Upper lobe of left lung (tissue), 6 donors: ENCODE measurements at regions not wholly inside any gene's neighbourhood (a gene's known extent, or its start where the extent isn't known, plus 50 kb on each side); places are given as distances from the start of the nearest gene placed in this dataset.

Experiments used
- ATAC-seq, 2 donors: fragments of 200-7000 bp; cut with Tn5 transposase; one replicate each; pipeline ENCODE4 v1.9.1; 2022; ENCODE audit warnings: mild to moderate bottlenecking in 2 of 2, moderate library complexity in 2 of 2; ENCODE audit not compliant: low FRiP score in 2 of 2
- DNase-seq, 2 donors: peaks; one replicate each; pipeline ENCODE4 v3.0.0-alpha.2; 2019 to 2020
- H3K27ac ChIP-seq, 4 donors: fragments of 200-600 bp; sonication (generic); one replicate each; pipeline ENCODE4 v1.5.1; 2016 to 2019
- H3K27me3 ChIP-seq, 4 donors: fragments of 200-600 bp; sonication (generic); one replicate each; pipeline ENCODE4 v1.5.1; 2017 to 2019
- H3K36me3 ChIP-seq, 4 donors: fragments of 200-600 bp; sonication (generic); one replicate each; pipeline ENCODE4 v1.5.1; 2016 to 2019
- H3K4me1 ChIP-seq, 4 donors: fragments of 200-600 bp; sonication (generic); one replicate each; pipeline ENCODE4 v1.5.1; 2018 to 2019
- H3K4me3 ChIP-seq, 4 donors: fragments of 200-600 bp; sonication (generic); one replicate each; pipeline ENCODE4 v1.5.1; 2017 to 2019; ENCODE audit warnings: mild to moderate bottlenecking in 2 of 4, moderate library complexity in 1 of 4
- H3K9me3 ChIP-seq, 4 donors: fragments of 200-600 bp; sonication (generic); one replicate each; pipeline ENCODE4 v1.5.1; 2018 to 2019
- EP300 ChIP-seq, 4 donors: sonication (generic); formaldehyde crosslinking; IDR thresholded peaks; one replicate each; pipeline ENCODE4 v1.5.1; 2017; ENCODE audit warnings: antibody characterized with exemption in 4 of 4, control low read depth in 2 of 4
- POLR2A ChIP-seq, 4 donors: fragments of 450-650 bp; IDR thresholded peaks; one replicate each; pipeline ENCODE4 v1.5.1; 2016 to 2017; ENCODE audit warnings: antibody characterized with exemption in 4 of 4, mild to moderate bottlenecking in 2 of 4
- POLR2AphosphoS5 ChIP-seq, 2 donors: sonication (generic); formaldehyde crosslinking; IDR thresholded peaks; one replicate each; pipeline ENCODE4 v1.5.1; 2017; ENCODE audit warnings: antibody characterized with exemption in 2 of 2
- WGBS, 2 donors: methylation state at CpG; one replicate each; pipeline ENCODE4 v1.1.5; 2017 to 2018; 5-methylcytosine and 5-hydroxymethylcytosine counted together
- TF ChIP-seq, protein P1 (sequence below), 6 experiments: fragments of 450-650 bp in 4 of 6; fragments of 200-600 bp in 2 of 6; sonication (generic) in 2 of 6; IDR thresholded peaks; one replicate each; pipeline ENCODE4 v1.5.1; 2016 to 2019; ENCODE audit warnings: antibody characterized with exemption in 6 of 6
- donor health status: DM: no; HTN: no; CAD: no; lungs with moderate emphysema.
- donor health status: DM: no; HTN: yes; CAD: no; lungs with severe emphysema.

DNA sequence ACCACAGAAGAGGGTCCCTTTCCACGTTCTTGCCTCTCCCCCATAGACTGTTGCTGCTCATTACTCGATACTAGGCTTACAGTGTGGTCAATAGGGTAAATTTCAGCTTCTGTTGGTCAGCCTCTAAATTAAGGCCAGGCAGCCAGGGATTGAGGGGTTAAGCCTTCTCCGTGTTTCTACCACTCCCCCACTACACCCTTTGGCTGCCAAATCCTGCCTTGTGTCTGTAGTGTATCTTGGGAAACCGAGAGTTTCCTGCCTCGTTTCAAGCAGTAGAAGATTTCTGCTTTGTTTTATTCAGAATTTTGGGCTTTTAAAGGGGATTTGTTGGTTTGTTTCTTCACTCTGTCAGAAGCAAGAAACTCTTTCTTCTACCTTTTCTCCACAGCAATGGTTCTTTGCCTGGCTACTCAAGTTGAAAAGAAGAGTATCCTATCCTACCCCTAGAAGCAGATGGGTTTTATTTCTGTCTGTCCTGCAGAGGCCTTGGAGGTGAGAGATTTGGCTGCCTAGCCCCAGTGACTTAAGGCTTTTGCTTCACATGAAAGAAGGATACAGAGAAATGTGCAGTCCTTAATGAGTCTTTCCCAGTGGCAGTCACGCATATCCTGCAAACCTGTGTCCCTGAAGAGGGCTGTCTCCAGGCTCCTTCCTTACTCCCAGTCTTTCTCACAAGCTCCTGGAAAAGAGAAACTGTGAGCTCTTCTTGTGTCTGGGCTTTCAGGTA lies 261.5 kb upstream of the TANK start:
- ATAC-seq (no peak), DNase-seq (no peak)
- no peaks in the 10 kb centered on the region for H3K36me3 ChIP-seq
- 68 to 74% methylated on average over 6 of the region's 6 CpGs for WGBS, 2 donors
- H3K4me3 ChIP-seq: no peak overlapping the region
- H3K4me1 ChIP-seq: no peaks in the 10 kb centered on the region
- no peak overlapping the region for H3K27ac ChIP-seq
- no peaks in the 10 kb centered on the region for H3K27me3 ChIP-seq
- TF ChIP-seq EP300 (IDR thresholded peaks at IDR 0.05) (no peak), POLR2AphosphoS5 (IDR thresholded peaks at IDR 0.05) (no peak), POLR2A (IDR thresholded peaks at IDR 0.05) (no peak)
- TF ChIP-seq, protein P1, sequence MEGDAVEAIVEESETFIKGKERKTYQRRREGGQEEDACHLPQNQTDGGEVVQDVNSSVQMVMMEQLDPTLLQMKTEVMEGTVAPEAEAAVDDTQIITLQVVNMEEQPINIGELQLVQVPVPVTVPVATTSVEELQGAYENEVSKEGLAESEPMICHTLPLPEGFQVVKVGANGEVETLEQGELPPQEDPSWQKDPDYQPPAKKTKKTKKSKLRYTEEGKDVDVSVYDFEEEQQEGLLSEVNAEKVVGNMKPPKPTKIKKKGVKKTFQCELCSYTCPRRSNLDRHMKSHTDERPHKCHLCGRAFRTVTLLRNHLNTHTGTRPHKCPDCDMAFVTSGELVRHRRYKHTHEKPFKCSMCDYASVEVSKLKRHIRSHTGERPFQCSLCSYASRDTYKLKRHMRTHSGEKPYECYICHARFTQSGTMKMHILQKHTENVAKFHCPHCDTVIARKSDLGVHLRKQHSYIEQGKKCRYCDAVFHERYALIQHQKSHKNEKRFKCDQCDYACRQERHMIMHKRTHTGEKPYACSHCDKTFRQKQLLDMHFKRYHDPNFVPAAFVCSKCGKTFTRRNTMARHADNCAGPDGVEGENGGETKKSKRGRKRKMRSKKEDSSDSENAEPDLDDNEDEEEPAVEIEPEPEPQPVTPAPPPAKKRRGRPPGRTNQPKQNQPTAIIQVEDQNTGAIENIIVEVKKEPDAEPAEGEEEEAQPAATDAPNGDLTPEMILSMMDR (IDR thresholded peaks at IDR 0.05): no peak
- H3K9me3 ChIP-seq: no peaks in the 10 kb centered on the region

DNA sequence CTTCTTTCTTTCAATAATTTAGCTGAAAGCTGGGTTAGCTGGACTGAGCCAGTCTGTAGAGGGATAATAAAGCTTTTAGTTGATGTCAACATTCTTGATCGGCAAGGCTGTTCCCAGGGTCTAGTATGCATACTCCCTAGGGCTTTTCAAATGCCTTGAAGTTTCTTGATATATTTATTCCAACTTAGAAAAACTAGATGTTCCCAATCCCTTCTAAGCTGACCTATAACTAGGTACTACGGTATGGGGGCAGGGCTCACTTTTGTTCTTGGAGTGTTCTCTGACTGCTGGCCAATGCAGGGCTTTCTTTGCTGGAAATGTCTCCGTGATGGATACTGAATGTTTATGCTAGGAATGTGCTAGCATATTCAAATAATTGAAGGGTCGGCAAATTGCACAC lies 258.6 kb upstream of the TANK start:
- Histone ChIP-seq H3K4me3 (no peak overlapping the region), H3K27me3 (no peaks in the 10 kb centered on the region), H3K36me3 (no peaks in the 10 kb centered on the region), H3K27ac (no peak overlapping the region), H3K4me1 (no peaks in the 10 kb centered on the region), H3K9me3 (no peaks in the 10 kb centered on the region)
- no peak for TF ChIP-seq EP300 (IDR thresholded peaks at IDR 0.05)
- TF ChIP-seq POLR2AphosphoS5 (IDR thresholded peaks at IDR 0.05): no peak
- TF ChIP-seq POLR2A (IDR thresholded peaks at IDR 0.05): no peak
- TF ChIP-seq, protein P1 (IDR thresholded peaks at IDR 0.05): no peak
- 41 to 48% methylated on average over 4 of the region's 4 CpGs for WGBS, 2 donors
- ATAC-seq (no peak), DNase-seq (peak in 1 of 2 donors; percentile 23)

DNA sequence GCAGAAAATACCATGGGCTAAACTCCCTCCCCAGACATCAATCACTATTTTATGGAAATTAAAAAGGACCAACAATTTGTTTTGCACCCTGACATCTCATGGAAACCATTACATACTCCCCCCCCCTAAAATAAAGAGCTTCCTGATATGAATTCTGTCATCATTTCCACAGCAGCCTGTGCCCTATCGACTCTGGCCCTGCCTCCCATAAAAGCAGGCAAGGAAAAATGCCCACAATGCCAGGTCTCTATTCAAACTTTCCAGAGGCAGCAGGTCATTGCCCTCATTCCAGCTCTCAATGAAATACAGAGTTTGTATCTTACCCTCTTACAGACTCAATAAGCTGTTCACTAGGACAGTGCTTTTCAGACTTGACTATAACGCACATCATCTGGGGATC lies 254.4 kb upstream of the TANK start:
- Histone ChIP-seq H3K36me3 (no peaks in the 10 kb centered on the region), H3K4me1 (peaks cover 0 to 8% (median 4%) of the 10 kb centered on the region in 4 donors), H3K4me3 (no peak overlapping the region), H3K27me3 (no peaks in the 10 kb centered on the region), H3K27ac (no peak overlapping the region), H3K9me3 (no peaks in the 10 kb centered on the region)
- 91 to 96% methylated on average over 2 of the region's 2 CpGs for WGBS, 2 donors
- no peak for DNase-seq
- ATAC-seq: no peak
- TF ChIP-seq POLR2A (IDR thresholded peaks at IDR 0.05) (no peak), POLR2AphosphoS5 (IDR thresholded peaks at IDR 0.05) (no peak), EP300 (IDR thresholded peaks at IDR 0.05) (no peak)
- TF ChIP-seq, protein P1 (IDR thresholded peaks at IDR 0.05): no peak

DNA sequence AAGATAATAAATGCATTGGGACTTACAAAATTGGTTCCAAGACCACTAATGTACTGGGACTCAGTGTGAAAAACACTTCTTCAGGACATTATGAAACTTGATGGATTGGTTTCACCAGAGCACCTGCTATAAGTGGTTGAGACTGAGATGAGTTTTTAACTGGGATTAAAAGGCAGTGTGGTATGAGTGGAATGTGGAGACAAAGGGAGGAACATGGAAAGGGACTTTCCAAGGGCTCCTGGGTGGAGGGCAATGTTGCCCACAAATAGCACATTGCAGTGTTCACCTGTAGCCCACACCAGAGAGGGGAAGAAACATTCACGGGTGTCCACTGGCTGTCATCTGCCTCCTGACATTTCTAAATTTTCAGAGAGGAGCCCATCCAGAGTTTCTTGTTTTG lies 253.3 kb upstream of the TANK start:
- Histone ChIP-seq H3K27ac (no peak overlapping the region), H3K27me3 (no peaks in the 10 kb centered on the region), H3K4me1 (peaks cover 0 to 8% (median 4%) of the 10 kb centered on the region in 4 donors), H3K9me3 (no peaks in the 10 kb centered on the region), H3K4me3 (no peak overlapping the region), H3K36me3 (no peaks in the 10 kb centered on the region)
- WGBS, 2 donors: 70 to 76% methylated on average over 1 of the region's 1 CpG
- DNase-seq (no peak), ATAC-seq (no peak)
- TF ChIP-seq POLR2A (IDR thresholded peaks at IDR 0.05): no peak
- TF ChIP-seq EP300 (IDR thresholded peaks at IDR 0.05): no peak

DNA sequence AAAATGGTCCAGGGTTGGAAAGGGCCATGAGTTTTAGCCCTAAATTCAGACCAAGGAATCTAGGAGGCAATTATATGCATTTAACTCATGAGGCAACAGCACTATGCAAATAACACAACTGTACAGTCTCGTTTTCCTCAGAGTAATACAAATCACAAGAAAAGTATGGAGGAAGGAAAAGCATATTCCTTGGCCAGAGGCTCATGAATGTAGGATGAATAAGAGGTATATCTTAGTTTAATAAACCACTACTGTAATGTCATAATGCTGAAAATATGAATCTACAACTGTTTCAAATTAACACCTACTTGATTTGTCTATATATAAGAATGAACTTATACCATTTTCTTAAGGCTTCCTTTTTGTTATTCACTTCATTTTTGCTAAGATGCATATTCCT lies 252.5 kb upstream of the TANK start:
- Histone ChIP-seq H3K9me3 (no peaks in the 10 kb centered on the region), H3K4me3 (no peak overlapping the region), H3K27me3 (no peaks in the 10 kb centered on the region), H3K27ac (no peak overlapping the region), H3K4me1 (peaks cover 0 to 8% (median 4%) of the 10 kb centered on the region in 4 donors), H3K36me3 (no peaks in the 10 kb centered on the region)
- ATAC-seq (no peak), DNase-seq (no peak)
- WGBS, 2 donors: 84 to 86% methylated on average over 1 of the region's 1 CpG
- TF ChIP-seq, protein P1 (IDR thresholded peaks at IDR 0.05): no peak
- no peak for TF ChIP-seq EP300 (IDR thresholded peaks at IDR 0.05)
- TF ChIP-seq POLR2AphosphoS5 (IDR thresholded peaks at IDR 0.05): no peak
- no peak for TF ChIP-seq POLR2A (IDR thresholded peaks at IDR 0.05)
